SK-N-SH (cell line): ENCODE measurements at regions not wholly inside any gene's neighbourhood (a gene's known extent, or its start where the extent isn't known, plus 50 kb on each side); places are given as distances from the start of the nearest gene placed in this dataset.

Source experiments
- CTCF ChIA-PET: fragments of 300-600, 350-600 bp; formaldehyde crosslinking; extraction: SDS; loops from one replicate; lab custom pipeline; 2021; lab: Yijun Ruan, JAX
- POLR2A ChIA-PET: fragments of 350-600 bp; sonication (Branson Sonifier 250); formaldehyde crosslinking; extraction: SDS; loops from one replicate; lab custom pipeline; 2020; ENCODE audit warnings: antibody characterized with exemption, inconsistent platforms; lab: Yijun Ruan, JAX
- DNase-seq: peaks from one replicate; pipeline ENCODE4 v3.0.0; 2012
- H2AFZ ChIP-seq: fragments of 200-600 bp; sonication (generic); 2 replicates; pipeline ENCODE4 v1.8.1; 2016; ENCODE audit warnings: antibody characterized with exemption, mild to moderate bottlenecking, low read depth
- H3F3A ChIP-seq: fragments of 200-600 bp; sonication (generic); replicated peaks from 2 replicates; pipeline ENCODE3; 2016; ENCODE audit warnings: antibody characterized with exemption, mild to moderate bottlenecking; ENCODE audit not compliant: insufficient read depth
- H3K27ac ChIP-seq, 2 experiments: fragments of 200-500 bp in 1 of 2; fragments of 200-600 bp in 1 of 2; sonication (Bioruptor generic) in 1 of 2; sonication (generic), shearing (Covaris generic) in 1 of 2; 2 replicates each; pipeline versions ENCODE4 v1.5.1 to v1.6.1; 2014 to 2016; ENCODE audit warnings: low read depth in 2 of 2, inconsistent platforms in 1 of 2, low read length in 1 of 2, mild to moderate bottlenecking in 1 of 2, mixed read lengths in 1 of 2
- H3K27me3 ChIP-seq: fragments of 200-600 bp; sonication (generic), shearing (Covaris generic); 2 replicates; pipeline ENCODE4 v1.6.1; 2016; ENCODE audit warnings: mixed run types; ENCODE audit not compliant: insufficient read depth
- H3K36me3 ChIP-seq, 2 experiments: fragments of 200-500 bp in 1 of 2; fragments of 200-600 bp in 1 of 2; sonication (Bioruptor generic) in 1 of 2; sonication (generic) in 1 of 2; replicated peaks in 1 of 2; 2 replicates each; pipeline versions ENCODE3 to v1.5.1; 2014 to 2016; ENCODE audit warnings: low read length in 1 of 2, mild to moderate bottlenecking in 1 of 2; ENCODE audit not compliant: insufficient read depth in 2 of 2, control insufficient read depth in 1 of 2
- H3K4me1 ChIP-seq, 2 experiments: fragments of 200-500 bp in 1 of 2; fragments of 200-600 bp in 1 of 2; sonication (Bioruptor generic) in 1 of 2; sonication (generic), shearing (Covaris generic) in 1 of 2; 2 replicates each; pipeline versions ENCODE4 v1.5.1 to v1.6.1; 2014 to 2016; ENCODE audit warnings: low read depth in 1 of 2, low read length in 1 of 2, mixed run types in 1 of 2; ENCODE audit not compliant: insufficient read depth in 2 of 2, control insufficient read depth in 1 of 2
- H3K4me2 ChIP-seq: fragments of 200-600 bp; sonication (generic), shearing (Covaris generic); 2 replicates; pipeline ENCODE4 v1.6.1; 2017; ENCODE audit warnings: mixed run types
- H3K4me3 ChIP-seq, 2 experiments: fragments of 200-500 bp in 1 of 2; fragments of 200-600 bp in 1 of 2; sonication (Bioruptor generic) in 1 of 2; sonication (generic), shearing (Covaris generic) in 1 of 2; 2 replicates each; pipeline versions ENCODE4 v1.5.1 to v1.8.1; 2014 to 2016; ENCODE audit warnings: low read depth in 2 of 2, inconsistent platforms in 1 of 2, low read length in 1 of 2, mild to moderate bottlenecking in 1 of 2, mixed read lengths in 1 of 2, moderate library complexity in 1 of 2
- H3K79me2 ChIP-seq: fragments of 200-600 bp; sonication (generic); 2 replicates; pipeline ENCODE4 v1.8.1; 2017; ENCODE audit warnings: mild to moderate bottlenecking; ENCODE audit not compliant: insufficient read depth
- H3K9ac ChIP-seq: fragments of 200-600 bp; sonication (generic); 2 replicates; pipeline ENCODE4 v1.6.1; 2017; ENCODE audit warnings: mixed run types
- H3K9me2 ChIP-seq: fragments of 200-600 bp; sonication (generic); 2 replicates; pipeline ENCODE4 v1.6.1; 2017; ENCODE audit warnings: mixed run types
- H3K9me3 ChIP-seq: fragments of 200-600 bp; sonication (generic); 2 replicates; pipeline ENCODE4 v1.6.1; 2017; ENCODE audit warnings: mixed run types, mild to moderate bottlenecking, moderate library complexity
- H4K20me1 ChIP-seq: fragments of 200-600 bp; sonication (generic); 2 replicates; pipeline ENCODE4 v1.6.1; 2017; ENCODE audit warnings: mild to moderate bottlenecking, mixed run types; ENCODE audit not compliant: insufficient read depth
- CTCF ChIP-seq: fragments of 200-600 bp; sonication (generic); IDR thresholded peaks from 2 replicates; pipeline ENCODE4 v1.6.1; 2017; ENCODE audit warnings: antibody characterized with exemption, mild to moderate bottlenecking, moderate library complexity
- EZH2phosphoT487 ChIP-seq: fragments of 200-600 bp; sonication (generic); IDR thresholded peaks from 2 replicates; pipeline ENCODE4 v1.6.1; 2017; ENCODE audit warnings: low read depth, mixed run types, mild to moderate bottlenecking, antibody characterized with exemption, moderate library complexity, borderline replicate concordance
- FOSL2 ChIP-seq: IDR thresholded peaks from 2 replicates; pipeline ENCODE4 v1.4.0; 2012; ENCODE audit warnings: low read depth, mild to moderate bottlenecking, moderate library complexity, borderline replicate concordance
- FOXJ3 ChIP-seq: sonication (generic); formaldehyde crosslinking; IDR thresholded peaks from 2 replicates; pipeline ENCODE4 v1.5.1; 2020; ENCODE audit warnings: mild to moderate bottlenecking, missing genetic modification reagents
- GATA2 ChIP-seq: sonication (generic); formaldehyde crosslinking; IDR thresholded peaks from 2 replicates; pipeline ENCODE4 v1.5.0; 2020; ENCODE audit warnings: mild to moderate bottlenecking, missing genetic modification reagents
- MXI1 ChIP-seq: IDR thresholded peaks from 2 replicates; pipeline ENCODE4 v1.6.1; 2012; ENCODE audit warnings: mild to moderate bottlenecking, low read depth, low read length, improper control_type of control experiment
- RCOR1 ChIP-seq: fragments of 150-350 bp; IDR thresholded peaks from 2 replicates; pipeline ENCODE4 v1.6.1; 2017; ENCODE audit warnings: antibody characterized with exemption, low read length
- RFX5 ChIP-seq: IDR thresholded peaks from 2 replicates; pipeline ENCODE4 v1.6.1; 2012; ENCODE audit warnings: mild to moderate bottlenecking, improper control_type of control experiment, low read length
- SIN3A ChIP-seq: IDR thresholded peaks from 2 replicates; pipeline ENCODE4 v1.6.1; 2012; ENCODE audit warnings: low read depth, mild to moderate bottlenecking, low read length, moderate library complexity, borderline replicate concordance
- SMC3 ChIP-seq: IDR thresholded peaks from 2 replicates; pipeline ENCODE4 v1.6.1; 2012; ENCODE audit warnings: low read depth, low read length, improper control_type of control experiment
- TAF1 ChIP-seq: IDR thresholded peaks from 2 replicates; pipeline ENCODE4 v1.6.1; 2012; ENCODE audit warnings: low read depth, mild to moderate bottlenecking, low read length, moderate library complexity, borderline replicate concordance
- TCF12 ChIP-seq: IDR thresholded peaks from 2 replicates; pipeline ENCODE4 v1.4.0; 2012
- TEAD4 ChIP-seq: IDR thresholded peaks from 2 replicates; pipeline ENCODE4 v1.4.0; 2012; ENCODE audit warnings: mild to moderate bottlenecking, borderline replicate concordance; ENCODE audit not compliant: insufficient read depth
- WGBS: methylation state at CpG from one replicate; pipeline ENCODE4 v1.1.6; 2017; ENCODE audit warnings: low lambda C conversion rate; 5-methylcytosine and 5-hydroxymethylcytosine counted together
- TF ChIP-seq, protein P1 (sequence below): IDR thresholded peaks from 2 replicates; pipeline ENCODE4 v1.4.0; 2012; ENCODE audit warnings: low read depth, borderline replicate concordance
- TF ChIP-seq, protein P2 (sequence below): IDR thresholded peaks from 2 replicates; pipeline ENCODE4; 2012

DNA sequence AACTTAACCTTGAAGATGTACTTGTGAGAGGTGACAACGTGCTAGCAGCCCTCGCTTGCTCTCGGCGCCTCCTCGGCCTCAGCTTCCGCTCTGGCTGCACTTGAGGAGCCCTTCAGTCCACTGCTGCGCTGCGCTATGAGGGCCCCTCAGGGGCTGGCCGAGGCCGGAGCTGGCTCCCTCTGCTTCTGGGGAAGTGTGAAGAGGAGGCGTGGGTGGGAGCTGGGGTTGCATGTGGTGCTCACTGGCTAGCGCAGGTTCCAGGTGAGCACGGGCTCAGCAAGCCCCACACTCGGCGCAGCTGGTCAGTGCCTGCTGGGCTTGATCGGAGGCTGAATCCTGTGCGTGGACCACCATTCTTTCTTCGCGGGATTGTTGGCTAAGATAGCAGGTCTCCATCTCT, 166.1 kb downstream of the MRPS30 start:
- Histone ChIP-seq H3K4me3 (no peak overlapping the region), H3F3A (no peaks in the 10 kb centered on the region), H2AFZ (no peak overlapping the region), H4K20me1 (no peaks in the 10 kb centered on the region), H3K79me2 (no peaks in the 10 kb centered on the region), H3K36me3 (no peaks in the 10 kb centered on the region), H3K9me3 (no peaks in the 10 kb centered on the region), H3K9me2 (no peaks in the 10 kb centered on the region), H3K9ac (no peak overlapping the region), H3K27ac (no peak overlapping the region), H3K27me3 (no peaks in the 10 kb centered on the region), H3K4me2 (no peak overlapping the region), H3K4me1 (no peaks in the 10 kb centered on the region)
- POLR2A ChIA-PET, result no interaction called here
- DNase-seq, result no peak
- TF ChIP-seq TEAD4 (no peak), RCOR1 (no peak), EZH2phosphoT487 (no peak), RFX5 (no peak), FOXJ3 (CRISPR knock-in tag) (no peak), SIN3A (no peak), TCF12 (no peak), GATA2 (CRISPR knock-in tag) (no peak), FOSL2 (no peak), SMC3 (no peak), CTCF (no peak), TAF1 (no peak), MXI1 (no peak)
- TF ChIP-seq, protein P1, sequence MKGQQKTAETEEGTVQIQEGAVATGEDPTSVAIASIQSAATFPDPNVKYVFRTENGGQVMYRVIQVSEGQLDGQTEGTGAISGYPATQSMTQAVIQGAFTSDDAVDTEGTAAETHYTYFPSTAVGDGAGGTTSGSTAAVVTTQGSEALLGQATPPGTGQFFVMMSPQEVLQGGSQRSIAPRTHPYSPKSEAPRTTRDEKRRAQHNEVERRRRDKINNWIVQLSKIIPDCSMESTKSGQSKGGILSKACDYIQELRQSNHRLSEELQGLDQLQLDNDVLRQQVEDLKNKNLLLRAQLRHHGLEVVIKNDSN, result no peak
- TF ChIP-seq, protein P2, sequence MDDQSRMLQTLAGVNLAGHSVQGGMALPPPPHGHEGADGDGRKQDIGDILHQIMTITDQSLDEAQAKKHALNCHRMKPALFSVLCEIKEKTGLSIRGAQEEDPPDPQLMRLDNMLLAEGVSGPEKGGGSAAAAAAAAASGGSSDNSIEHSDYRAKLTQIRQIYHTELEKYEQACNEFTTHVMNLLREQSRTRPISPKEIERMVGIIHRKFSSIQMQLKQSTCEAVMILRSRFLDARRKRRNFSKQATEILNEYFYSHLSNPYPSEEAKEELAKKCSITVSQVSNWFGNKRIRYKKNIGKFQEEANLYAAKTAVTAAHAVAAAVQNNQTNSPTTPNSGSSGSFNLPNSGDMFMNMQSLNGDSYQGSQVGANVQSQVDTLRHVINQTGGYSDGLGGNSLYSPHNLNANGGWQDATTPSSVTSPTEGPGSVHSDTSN, result no peak
- CTCF ChIA-PET, result interaction anchor here (1.6 kb wide), 1 partner anchor 63 kb away, joined by 4 read pairs; no protein-coding TSS in a partner anchor
- WGBS, result 11% methylated on average over 12 of the region's 19 CpGs

- Histone ChIP-seq H2AFZ (no peak overlapping the region), H3F3A (no peaks in the 10 kb centered on the region), H4K20me1 (no peaks in the 10 kb centered on the region), H3K9ac (no peak overlapping the region), H3K4me2 (no peak overlapping the region), H3K27me3 (no peaks in the 10 kb centered on the region), H3K27ac (no peak overlapping the region), H3K4me1 (no peaks in the 10 kb centered on the region), H3K4me3 (no peak overlapping the region), H3K9me2 (no peaks in the 10 kb centered on the region), H3K36me3 (no peaks in the 10 kb centered on the region), H3K79me2 (no peaks in the 10 kb centered on the region), H3K9me3 (no peaks in the 10 kb centered on the region)
- TF ChIP-seq TEAD4, result no peak
- POLR2A ChIA-PET, result no interaction called here
- WGBS, result 2% methylated on average over 3 of the region's 3 CpGs
- CTCF ChIA-PET, result no interaction called here
- no peak for DNase-seq
Measured at GRCh38 chr5:44981708-44982107, 173.0 kb downstream of the MRPS30 start.
